OCI-M1 (cell line): ENCODE measurements at regions not wholly inside any gene's neighbourhood (a gene's known extent, or its start where the extent isn't known, plus 50 kb on each side); places are given as distances from the start of the nearest gene placed in this dataset.
A peak's percentile ranks its signal among the peaks of the same experiment; 100 is the strongest.

Experiments
- DNase-seq: peaks from one replicate; lab custom pipeline; 2025; lab: John Stamatoyannopoulos, UW

DNA sequence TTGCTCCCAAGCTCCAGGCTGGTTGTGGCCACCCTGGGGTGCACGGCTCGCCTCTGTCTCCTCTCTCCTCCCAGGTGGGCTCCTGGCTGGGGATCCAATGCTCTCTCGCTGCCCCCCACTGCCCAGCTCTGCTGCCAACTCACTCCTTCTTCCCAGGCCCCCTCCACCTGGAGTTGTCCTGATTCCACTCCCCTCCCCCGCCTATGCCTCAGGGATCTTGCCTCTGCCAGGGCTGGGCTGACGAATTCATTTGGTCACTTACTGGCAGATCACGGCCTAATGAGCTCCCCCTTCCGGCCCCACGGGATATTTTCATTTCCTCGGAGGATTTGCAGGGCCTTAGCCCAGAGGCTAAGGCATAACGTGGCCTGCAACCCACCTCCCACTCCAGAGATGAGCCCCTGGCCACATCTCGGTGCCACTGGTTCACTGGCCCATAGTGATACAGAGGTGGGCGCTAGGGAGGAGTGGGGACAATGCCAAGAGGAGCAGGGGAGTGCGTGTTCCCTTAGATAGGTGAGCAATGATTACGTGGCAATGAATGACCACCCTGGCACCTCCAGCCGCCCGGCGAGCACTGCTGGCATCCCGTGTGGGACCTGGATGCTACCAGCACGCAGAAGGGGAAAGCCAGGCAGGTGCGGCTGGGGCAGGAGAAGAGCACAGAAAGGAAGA is 344.6 kb upstream of the SHH start:
- DNase-seq, result peak; percentile 9

DNA sequence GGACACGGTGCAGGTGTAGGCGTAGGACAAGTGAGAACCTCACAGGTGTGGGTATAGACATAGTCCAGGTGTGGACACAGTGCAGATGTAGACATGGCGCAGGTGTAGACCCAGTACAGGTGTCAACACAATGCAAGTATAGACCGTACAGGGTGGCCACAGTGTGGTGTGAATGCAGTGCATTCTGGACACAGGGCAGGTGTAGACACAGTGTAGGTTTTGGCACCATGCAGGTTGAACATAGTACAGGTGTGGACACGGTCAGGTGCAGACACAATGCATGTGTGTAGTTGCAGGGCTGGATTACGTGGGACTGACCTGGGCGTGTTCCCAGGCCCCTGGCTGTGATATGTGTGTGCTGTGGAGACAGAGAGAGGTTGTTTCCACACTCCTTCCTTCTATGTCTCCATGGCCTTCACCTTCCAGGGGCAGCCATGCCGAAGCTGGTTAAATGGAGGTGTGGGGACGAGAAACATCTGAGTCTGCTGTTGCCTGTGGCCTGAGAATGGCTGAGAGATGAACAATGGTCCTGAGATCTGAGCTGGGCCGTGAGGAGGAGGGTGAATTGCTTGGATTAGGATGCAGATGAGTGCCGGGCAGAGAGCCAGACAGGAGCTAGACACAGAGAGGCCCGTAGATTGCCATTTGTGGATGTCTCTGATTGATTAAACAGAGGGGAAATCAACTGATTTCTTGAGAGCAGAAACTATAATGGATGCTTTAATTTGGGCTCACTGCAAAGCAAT is 343.9 kb upstream of the SHH start:
- no peak for DNase-seq

DNA sequence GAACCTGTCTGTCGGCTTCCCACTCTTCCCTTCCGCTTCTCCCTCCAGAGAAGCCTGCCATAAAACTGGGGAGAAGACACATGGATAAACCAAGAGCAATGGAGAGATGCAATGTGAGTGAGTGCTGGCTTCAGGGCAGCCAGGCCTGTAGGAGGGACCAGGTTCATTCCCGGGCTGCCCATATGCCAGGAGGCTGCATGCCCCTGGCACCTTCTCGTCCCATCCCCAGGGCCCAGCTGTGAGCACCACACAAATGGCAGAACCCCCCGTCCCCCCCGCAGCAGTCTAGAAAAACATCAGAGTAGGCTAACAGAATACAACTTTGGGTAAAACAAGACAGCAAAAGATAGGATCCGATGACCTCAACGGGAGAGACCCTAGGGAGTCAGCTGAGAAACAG is 341.3 kb upstream of the SHH start:
- DNase-seq, result no peak

DNA sequence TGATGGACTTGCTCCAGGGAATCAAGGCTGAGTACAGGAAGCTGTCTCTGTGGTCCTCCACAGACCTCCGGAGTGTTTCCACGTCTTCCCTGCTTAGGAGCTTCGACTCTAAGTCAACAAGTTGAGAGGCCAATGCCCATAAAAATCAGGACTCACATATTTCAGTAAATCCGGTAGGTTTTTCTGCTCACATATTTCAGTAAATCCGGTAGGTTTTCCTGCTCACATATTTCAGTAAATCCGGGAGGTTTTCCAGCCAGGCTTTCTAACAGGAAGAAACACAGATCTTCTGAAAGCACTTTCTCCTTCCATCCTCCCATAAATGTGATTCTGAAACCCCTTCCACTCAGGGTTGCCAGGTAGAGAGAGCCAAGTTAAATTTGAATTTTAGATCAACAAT is 340.1 kb upstream of the SHH start:
- no peak for DNase-seq

DNA sequence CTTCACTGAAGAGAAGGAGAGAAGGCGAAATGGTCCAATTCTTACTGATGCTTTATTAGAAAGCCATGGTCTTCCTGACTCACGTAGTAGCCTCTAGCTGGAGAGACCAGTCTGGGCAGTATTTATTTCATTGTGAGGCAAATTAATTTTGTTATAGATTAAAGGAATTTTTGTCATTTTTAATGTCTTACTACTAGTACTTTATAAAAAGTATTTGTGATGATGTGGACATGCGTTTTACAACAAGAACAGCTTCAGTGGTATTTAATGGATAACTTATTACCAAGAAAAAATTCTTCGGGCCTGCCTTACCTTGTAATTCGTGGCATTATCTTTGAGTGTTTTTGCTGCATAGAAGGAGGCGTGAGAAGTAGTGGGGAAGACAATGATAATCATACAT is 339.4 kb upstream of the SHH start:
- no peak for DNase-seq

DNA sequence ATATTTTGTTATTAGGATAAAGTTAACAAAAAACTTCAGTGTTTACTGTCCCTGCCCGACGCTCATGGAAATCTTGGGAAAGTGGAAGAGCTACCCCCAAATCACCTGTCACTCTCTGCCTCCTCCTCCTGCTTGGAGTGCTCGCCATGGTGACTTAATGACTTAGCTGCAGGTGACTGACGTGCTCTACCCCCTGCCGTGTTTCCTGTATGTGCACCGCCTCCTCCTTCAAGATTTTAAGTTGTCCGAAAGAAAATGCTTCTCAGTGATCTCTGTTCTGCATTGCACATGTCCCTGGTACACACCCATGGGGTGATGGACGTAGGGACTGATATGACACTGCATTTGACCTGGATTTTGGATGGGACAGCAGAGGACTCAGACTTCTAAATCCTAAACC is 338.8 kb upstream of the SHH start:
- DNase-seq, result no peak

DNA sequence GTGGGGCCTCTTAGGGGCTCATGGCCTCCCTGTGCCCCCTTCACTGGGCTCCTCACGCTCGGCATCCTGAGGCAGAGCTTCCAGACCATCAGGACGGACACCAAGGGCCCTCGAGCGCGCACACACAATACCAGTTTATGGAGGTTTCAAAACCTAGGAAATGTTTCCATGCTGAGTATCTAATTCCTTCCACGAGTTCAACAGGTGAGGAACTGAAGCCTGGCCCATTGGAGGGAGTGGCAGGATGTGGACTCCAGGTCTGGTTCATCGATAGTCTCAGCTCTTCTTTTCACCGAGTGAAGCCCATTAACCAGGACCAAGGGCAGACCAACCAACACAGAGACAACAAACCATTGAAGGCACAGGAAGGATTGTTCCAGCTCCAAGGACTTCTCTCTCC is 336.7 kb upstream of the SHH start:
- no peak for DNase-seq

DNA sequence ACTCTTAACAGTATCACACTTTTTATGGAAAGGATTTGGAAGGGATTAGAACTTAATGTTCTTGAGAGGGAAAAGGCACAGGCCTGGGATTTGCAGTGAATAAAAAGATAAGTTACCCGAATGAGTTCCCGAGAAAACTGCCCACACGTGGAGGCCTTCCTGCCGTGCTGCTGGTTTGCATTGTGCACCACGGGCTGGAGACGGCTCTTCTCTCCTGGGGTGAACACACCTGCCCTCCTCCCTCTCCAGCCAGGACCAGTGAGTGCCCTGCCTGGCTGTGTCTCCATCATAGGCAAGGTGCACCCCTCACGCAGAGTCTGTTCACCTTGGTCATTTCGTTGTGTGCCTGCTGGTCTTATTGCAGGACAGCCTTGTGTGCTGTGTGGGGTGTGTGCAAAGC is 336.3 kb upstream of the SHH start:
- DNase-seq, result no peak

DNA sequence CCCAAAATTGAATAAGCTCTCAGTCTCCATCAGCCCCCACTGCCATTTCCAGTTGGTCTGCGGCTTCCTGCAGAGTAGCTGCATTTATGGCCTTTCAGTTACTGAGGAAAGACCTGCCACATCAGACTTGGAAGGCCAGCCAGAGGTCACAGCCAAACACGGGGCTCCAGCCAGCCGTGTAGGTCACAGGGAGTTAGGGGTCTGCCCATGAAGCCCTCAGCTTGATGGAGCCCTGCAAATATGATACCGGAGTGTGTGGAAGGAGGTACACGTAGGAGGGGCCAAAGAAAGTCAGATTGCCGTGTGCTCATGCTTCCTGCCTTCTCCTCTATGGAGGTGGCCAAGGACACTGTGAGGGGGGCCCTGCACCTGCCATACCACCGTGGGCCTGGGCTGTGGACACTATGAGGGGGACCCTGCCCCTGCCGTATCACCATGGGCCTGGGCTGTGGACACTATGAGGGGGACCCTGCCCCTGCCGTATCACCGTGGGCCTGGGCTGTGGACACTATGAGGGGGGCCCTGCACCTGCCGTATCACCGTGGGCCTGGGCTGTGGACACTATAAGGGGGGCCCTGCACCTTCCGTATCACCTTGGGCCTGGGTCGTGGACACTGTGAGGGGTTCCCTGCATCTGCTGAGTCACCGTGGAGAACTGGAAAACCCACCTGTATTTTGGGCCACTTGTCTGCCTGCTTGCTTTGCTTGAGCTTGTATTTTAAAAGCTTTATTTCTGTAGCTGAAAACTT is 335.7 kb upstream of the SHH start:
- no peak for DNase-seq

DNA sequence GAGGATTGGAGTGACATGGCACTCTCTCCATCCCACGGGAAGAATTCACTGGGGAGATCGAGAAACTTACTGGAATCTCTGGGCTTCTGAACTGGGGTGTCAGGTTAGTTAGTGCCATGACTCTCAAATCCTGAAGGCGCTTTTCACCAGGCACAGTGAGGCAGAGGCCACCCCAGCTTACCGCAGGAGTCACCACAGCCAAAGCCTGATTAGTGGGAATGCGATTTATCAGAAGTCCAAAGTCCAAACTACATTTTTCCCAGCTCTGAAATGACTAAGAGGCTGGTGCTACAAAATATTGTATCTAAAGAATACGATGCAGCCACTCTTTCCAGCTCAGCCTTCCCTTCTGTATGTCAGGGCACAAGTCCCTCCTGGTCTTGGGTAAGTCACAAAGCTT is 334.8 kb upstream of the SHH start:
- no peak for DNase-seq

DNA sequence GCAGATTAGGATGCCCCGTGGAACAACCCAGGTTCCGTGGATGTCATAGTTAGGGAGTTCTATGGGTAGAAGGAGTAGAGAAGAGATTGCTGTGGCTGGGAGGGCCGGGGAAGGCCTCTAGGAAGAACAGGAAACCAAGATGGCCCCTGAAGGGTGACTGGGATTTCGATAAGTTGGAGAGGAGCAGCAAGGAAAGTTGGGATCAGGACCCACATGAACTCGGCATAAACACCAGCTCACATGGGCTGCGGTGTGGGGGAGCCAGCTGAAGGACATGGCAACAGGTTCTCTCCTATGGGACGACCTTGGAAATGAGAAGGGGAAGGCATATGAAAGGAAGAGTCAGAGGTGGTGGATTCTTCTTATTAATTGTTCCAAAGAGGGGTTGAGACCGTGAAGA is 333.7 kb upstream of the SHH start:
- DNase-seq, result no peak

DNA sequence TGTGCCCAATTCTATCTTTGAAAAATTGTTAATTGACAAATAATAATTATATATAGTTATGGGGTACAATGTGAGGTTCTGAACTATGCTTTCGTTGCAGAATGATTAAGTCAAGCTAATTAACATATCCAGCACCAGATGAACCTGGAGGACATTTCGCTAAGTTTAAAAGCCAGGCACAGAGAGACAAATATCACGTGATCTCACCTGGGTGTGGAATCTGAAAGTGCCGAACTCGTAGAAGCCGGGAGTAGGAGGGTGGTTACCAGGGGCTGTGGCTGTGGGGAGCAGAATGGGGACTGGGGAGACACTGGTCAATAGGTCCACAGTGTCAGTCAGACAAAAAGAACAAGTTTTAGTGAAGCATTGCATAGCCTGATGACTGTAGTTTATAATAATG is 332.9 kb upstream of the SHH start:
- DNase-seq, result no peak

DNA sequence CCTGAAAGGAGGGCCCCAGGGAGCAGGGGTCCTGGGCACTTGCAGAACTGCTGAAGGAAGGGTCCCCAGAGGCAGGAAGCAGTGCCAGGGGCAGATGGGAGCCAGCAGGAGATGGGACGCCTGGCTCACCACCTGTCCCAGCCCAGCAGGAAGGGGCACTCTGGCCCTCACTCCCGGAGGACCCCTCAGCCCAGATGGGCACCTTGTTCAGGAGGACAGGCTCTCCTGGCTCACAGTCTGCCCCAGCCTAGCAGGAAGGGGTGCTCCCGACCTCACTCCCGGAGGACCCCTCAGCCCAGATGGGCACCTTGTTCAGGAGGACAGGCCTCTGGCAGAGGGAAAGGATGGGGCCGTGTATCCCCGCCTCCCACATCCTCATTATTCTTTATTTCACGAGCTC is 331.4 kb upstream of the SHH start:
- DNase-seq, result no peak

DNA sequence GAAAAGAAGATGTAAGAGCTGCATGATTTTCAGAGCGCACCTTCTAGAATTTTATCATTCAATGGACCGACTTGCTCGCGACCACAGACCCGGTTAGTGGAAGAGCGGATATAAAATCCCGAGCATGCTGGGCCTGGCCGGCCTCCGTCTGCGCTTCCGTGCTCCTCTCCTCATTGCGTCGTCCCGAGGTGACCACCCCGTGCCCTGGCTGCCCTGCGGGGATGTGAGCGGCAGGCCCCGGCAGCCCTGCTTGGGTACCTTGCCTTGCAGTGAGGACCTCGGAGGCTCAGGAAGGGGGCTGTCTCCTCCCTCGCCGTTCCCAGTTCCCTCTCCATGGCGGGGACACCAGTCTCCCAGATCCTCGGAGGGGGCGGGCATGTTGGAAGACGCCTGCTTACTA is 330.9 kb upstream of the SHH start:
- no peak for DNase-seq

DNA sequence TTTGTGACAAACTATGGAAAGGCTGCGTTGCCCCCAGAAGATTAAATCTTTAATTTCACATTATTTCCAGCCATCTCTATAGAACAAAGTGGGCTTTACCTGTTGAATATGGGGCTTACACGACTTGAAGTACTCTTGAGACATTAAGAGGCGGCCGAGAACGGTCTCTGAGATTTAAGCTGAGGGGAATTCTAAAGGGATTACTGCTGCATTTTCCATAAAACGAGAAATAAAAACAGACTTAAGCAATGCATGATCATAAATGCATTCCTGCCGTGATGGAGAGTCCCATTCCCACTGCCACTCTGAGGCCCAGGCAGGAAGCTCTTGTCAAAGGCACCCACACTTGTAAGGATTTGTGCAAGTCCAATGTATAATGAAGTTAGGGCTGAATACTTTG is 329.7 kb upstream of the SHH start:
- no peak for DNase-seq

DNA sequence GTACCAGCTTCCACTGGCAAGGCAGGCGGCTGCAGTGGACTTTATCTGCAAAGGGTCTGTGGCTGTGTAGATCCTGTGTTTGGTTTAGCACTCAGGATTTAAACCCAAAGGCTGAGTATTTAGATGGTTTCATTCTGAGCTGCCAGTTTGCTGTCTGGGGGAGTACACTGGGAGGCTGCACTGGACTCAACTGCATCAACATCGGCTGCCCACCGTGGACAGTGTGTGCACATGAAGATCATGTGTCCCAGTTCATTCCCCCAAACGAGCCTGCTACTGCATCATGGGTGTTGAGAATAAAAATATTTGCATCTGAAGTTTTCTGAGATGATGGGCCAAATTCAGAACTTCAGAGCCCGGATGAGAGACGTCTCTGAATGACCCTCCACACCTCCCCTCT is 328.6 kb upstream of the SHH start:
- no peak for DNase-seq

DNA sequence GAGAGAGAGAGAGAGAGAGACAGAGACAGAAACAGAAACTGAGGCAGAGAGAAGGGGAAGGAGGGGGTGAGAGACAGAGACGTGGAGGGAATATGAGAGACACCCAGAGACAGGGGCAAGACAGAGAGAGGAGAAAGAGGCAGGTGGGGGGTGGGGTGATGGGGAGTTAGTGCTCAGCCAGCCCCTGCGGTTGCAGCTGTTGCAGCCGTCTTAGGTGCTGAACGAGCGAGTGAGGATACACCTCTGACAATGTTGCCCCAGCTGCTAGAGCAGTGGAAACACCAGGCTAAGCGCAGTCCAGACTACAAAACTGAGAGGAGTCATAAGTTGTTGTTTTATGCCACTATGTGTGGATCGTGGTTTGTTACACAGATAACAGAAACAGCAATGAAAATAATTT is 328.2 kb upstream of the SHH start:
- no peak for DNase-seq

DNA sequence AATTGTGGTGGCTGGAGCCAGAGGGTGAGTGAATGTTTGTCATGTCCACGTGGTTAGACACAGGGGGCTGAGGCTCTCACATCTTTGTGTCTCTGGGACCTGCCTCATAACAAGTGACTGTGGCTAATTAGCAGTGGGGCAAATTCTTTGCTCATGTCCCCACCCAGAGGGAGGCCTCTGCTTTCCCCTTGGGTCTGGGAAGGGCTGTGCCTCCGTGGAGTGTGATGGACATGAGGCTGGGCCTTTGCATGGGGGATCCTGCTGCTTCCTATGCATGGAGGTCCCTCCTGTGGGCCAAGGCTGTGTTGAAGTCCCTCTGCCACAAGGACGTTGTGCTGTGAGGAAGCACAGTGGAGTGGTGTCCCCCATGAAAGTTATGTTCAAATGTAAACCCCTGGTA is 327.4 kb upstream of the SHH start:
- DNase-seq, result no peak

DNA sequence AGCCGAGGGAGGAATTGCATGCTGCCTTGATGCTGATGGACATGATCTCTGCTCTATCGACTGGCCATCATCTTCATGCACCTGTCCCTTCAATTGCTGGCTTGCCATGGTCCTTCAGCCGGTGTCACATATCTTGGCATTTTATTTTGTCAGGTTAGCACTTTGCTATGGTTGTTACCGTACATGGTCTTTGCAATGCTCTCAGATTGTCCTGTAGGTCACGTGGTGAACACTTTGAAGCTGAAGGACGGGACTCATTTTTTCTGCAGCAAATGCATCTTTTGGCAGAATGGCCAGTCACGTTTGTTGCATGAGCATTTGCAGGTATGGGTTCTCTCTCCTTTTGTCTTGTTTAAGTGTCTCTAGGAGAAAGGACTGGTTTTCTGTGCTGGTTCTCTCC is 326.8 kb upstream of the SHH start:
- DNase-seq, result no peak

DNA sequence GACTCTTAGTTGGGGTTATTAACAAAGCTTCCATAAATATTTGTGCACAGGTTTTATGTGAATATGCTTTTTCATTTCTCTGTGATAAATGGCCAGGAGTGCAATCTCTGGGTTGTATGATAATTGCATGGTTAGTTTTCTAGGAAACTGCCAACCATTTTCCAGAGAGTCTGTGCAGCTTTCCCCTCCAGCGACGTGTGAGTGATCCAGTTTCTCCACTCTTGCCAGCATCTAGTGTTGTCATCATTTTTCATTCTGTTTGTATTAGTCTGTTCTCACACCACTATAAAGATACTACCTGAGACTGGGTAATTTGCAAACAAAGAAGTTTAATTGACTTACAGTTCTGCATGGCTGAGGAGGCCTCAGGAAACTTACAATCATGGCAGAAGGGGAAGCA is 319.6 kb upstream of the SHH start:
- no peak for DNase-seq

DNA sequence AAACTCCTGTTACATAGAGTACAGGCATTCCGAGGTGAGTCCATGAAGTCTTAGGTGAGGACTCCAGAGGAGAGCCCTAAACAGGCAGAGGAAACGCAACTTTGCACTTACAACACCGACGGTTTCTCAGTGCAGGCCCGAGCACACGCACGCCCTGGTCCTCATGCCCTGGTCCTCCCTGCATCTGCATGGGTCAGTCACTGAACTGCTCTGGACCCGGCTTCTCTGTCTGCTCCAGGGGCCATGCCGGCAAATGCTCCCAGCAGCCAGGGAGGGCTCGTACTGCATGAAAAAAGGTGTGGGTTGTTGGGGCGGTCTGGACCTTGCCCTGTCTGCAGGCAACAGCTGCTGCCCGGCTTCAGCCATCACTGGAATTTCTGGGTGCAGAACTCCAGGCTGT is 317.3 kb upstream of the SHH start:
- no peak for DNase-seq

DNA sequence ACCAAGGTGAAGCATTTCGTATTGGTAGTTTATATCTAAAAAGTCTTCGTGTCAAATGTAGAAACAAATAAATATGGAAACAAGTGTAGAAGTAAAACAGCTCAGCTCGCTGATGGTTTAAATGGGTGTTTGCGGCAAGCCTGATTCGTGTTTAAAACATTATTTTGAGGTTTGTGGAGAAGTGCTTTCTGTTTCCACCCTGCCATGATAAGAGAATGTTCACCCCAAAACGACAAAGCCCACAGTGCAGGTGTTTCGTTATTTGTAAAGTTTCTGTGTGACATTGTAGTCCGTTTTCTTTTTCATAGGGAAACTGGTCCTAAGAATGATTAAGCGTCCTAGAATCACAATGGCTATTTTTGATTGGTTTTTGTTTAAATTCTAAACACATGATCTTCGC is 316.2 kb upstream of the SHH start:
- DNase-seq, result no peak
